Progenitor cell of endocrine pancreas (in vitro differentiated cells): ENCODE measurements at regions not wholly inside any gene's neighbourhood (a gene's known extent, or its start where the extent isn't known, plus 50 kb on each side); places are given as distances from the start of the nearest gene placed in this dataset.

Source experiments
- DNase-seq: peaks from one replicate; pipeline ENCODE4 v3.0.0; 2021; ENCODE audit warnings: low spot score; ENCODE audit not compliant: unreplicated experiment
- H3K27ac Mint-ChIP-seq: 2 replicates; pipeline ENCODE4 v1.8.0; 2021; ENCODE audit warnings: mild to moderate bottlenecking, moderate library complexity, mixed read lengths
- H3K27me3 Mint-ChIP-seq: 2 replicates; pipeline ENCODE4 v1.8.0; 2021; ENCODE audit warnings: mixed read lengths
- H3K36me3 Mint-ChIP-seq: 2 replicates; pipeline ENCODE4 v1.8.0; 2022; ENCODE audit warnings: mixed read lengths; ENCODE audit not compliant: insufficient read depth
- H3K4me1 Mint-ChIP-seq: 2 replicates; pipeline ENCODE4 v1.8.0; 2021; ENCODE audit warnings: low read depth, mixed read lengths
- H3K4me3 Mint-ChIP-seq: 2 replicates; pipeline ENCODE4 v1.8.0; 2021; ENCODE audit warnings: low read depth, mild to moderate bottlenecking, moderate library complexity, mixed read lengths
- H3K9me3 Mint-ChIP-seq: 2 replicates; pipeline ENCODE4 v1.8.0; 2021; ENCODE audit warnings: low read depth, mixed read lengths
- CTCF ChIP-seq: fragments of 200-600 bp; sonication (generic); IDR thresholded peaks from one replicate; pipeline ENCODE4 v1.5.0; 2021; ENCODE audit warnings: antibody characterized with exemption, mild to moderate bottlenecking; ENCODE audit not compliant: unreplicated experiment

DNA sequence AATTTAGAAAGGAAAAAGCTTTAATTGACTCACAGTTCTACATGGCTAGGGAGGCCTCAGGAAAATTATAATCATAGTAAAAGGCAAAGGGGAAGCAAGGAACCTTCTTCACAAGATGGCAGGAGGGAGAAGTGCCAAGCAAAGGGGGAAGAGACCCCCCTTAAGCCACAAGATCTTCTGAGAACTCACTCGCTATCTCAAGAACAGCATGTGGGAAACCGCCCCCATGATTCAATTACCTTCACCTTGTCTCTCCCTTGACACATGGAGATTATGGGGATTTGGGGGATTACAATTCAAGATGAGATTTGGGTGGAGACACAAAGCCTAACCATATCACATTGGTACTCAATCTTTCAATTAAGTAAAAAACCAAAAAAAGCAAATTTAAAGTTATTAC is 1778.7 kb upstream of the MIR17HG start:
- Mint-ChIP-seq H3K4me1 (no peaks in the 10 kb centered on the region), H3K27ac (no peak overlapping the region), H3K4me3 (no peak overlapping the region), H3K27me3 (no peaks in the 10 kb centered on the region), H3K36me3 (peaks cover 5% of the 10 kb centered on the region), H3K9me3 (peaks cover 15% of the 10 kb centered on the region)
- TF ChIP-seq CTCF: no peak
- DNase-seq: no peak

GRCh38 chr13:89571676-89572075 is 1775.8 kb upstream of the MIR17HG start:
- no peak for DNase-seq
- TF ChIP-seq CTCF: no peak
- H3K4me1 Mint-ChIP-seq: no peaks in the 10 kb centered on the region
- H3K27ac Mint-ChIP-seq: no peak overlapping the region
- H3K4me3 Mint-ChIP-seq: no peak overlapping the region
- peaks cover 15% of the 10 kb centered on the region for H3K9me3 Mint-ChIP-seq
- peaks cover 5% of the 10 kb centered on the region for H3K36me3 Mint-ChIP-seq
- no peaks in the 10 kb centered on the region for H3K27me3 Mint-ChIP-seq

DNA sequence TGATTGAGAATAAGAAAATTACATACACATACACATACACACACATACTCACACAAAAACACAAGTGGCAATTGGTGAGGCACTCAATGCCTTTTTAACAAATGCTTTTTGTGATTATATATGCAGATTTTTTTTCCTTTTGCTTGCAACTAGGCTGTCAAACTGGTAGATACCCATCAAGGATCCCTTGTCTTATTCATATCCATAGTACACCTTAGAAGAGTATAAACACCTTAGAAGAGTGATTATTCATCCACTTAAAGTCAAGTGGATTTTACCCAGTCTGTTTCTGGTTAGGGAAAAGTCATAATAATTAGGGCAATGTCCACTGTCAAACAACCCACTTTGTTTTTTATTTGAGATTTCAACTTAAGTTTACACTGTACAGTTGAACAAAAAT is 1773.4 kb upstream of the MIR17HG start:
- H3K9me3 Mint-ChIP-seq: peaks cover 15% of the 10 kb centered on the region
- no peaks in the 10 kb centered on the region for H3K27me3 Mint-ChIP-seq

GRCh38 chr13:89577301-89577700 is 1770.2 kb upstream of the MIR17HG start:
- Mint-ChIP-seq H3K4me3 (no peak overlapping the region), H3K27ac (no peak overlapping the region), H3K27me3 (no peaks in the 10 kb centered on the region), H3K9me3 (no peaks in the 10 kb centered on the region), H3K36me3 (no peaks in the 10 kb centered on the region), H3K4me1 (no peaks in the 10 kb centered on the region)
- no peak for DNase-seq
- TF ChIP-seq CTCF: no peak

More for the DNA sequence above, 1773.4 kb upstream of the MIR17HG start:
- H3K36me3 Mint-ChIP-seq: peaks cover 5% of the 10 kb centered on the region
- H3K4me3 Mint-ChIP-seq: no peak overlapping the region
- no peak for DNase-seq
- no peaks in the 10 kb centered on the region for H3K4me1 Mint-ChIP-seq
- TF ChIP-seq CTCF: no peak
- H3K27ac Mint-ChIP-seq: no peak overlapping the region

GRCh38 chr13:89584058-89584620 is 1763.3 kb upstream of the MIR17HG start:
- no peaks in the 10 kb centered on the region for H3K9me3 Mint-ChIP-seq

More at GRCh38 chr13:89584058-89584620, 1763.3 kb upstream of the MIR17HG start:
- TF ChIP-seq CTCF: no peak
- Mint-ChIP-seq H3K36me3 (no peaks in the 10 kb centered on the region), H3K27me3 (no peaks in the 10 kb centered on the region), H3K4me3 (no peak overlapping the region), H3K27ac (no peak overlapping the region), H3K4me1 (no peaks in the 10 kb centered on the region)
- DNase-seq: no peak
